ENCODE measurements at regions not wholly inside any gene's neighbourhood (a gene's known extent, or its start where the extent isn't known, plus 50 kb on each side); places are given as distances from the start of the nearest gene placed in this dataset.
"Not testable (repeated sequence)": the region's sequence is repeated elsewhere in the genome, so short reads cannot be mapped to it uniquely, and the experiment has no call there.

DNA sequence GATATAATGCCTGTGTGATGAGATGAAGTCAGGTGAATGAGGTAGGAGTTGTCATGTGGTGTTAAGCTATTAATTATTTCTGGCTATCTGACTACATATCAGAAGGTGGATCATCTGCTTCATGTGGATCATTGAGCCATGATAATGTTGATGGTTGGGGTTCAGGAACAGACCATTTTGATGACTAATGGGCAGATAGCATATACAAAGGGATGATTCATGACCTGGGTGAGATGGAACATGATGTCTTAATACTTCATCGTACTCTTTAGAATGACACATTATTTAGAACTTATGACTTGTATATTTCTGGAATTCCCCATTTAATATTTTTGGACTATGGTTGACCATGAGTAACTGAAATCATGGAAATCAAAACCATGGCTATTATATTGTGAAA is 155.1 kb downstream of the OR13A1 start:
- no peak for ATAC-seq
- Histone ChIP-seq H3K27ac (no peak overlapping the region), H3K27me3 (no peaks in the 10 kb centered on the region), H3K36me3 (replicated peaks in 1 of 2; ENCODE audit: insufficient read depth in 1 of 2, low read depth in 2 of 2) (no peaks in the 10 kb centered on the region), H3K4me3 (no peak overlapping the region), H3K4me1 (no peaks in the 10 kb centered on the region), H3K9me3 (no peaks in the 10 kb centered on the region)
- no peak for DNase-seq
- intact Hi-C loops (cut with DNase I) = no loop called here
- WGBS, 2 donors = 87 to 90% methylated on average over 1 of the region's 1 CpG
- TF ChIP-seq POLR2A (IDR thresholded peaks at IDR 0.05) (no peak), CTCF (IDR thresholded peaks at IDR 0.05) (no peak)

DNA sequence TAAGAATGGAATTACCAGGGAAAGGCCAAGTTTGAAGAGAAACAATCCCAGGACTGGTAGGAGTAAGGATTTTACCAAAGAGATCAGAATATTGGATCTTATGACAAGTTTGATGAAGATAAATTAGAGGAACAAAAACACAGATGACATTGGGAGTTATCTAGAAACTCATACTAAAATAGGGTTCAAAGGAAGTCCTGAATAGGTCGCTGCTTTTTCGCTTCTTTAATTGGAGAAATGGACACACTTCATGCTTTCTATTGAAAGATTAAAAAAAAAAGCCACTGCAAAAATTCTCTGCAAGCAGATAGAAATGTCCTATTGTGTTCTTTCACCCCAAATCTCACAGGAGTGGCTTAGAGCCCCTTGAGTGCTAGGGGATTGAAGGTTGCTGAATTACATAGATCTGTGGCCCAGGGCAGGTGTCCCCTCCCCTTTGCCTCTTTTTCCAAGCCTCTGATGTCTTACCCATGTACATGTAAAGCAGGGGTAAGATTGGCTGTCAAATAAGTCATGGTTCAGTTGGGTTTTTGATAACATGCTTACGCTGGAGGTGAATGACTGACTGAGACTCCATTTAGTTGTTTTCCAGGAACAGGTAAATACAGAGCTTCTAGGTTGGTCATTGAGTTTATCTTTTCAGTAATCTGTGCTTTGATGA is 152.0 kb downstream of the OR13A1 start:
- H3K27me3 ChIP-seq = no peaks in the 10 kb centered on the region
- ATAC-seq (no peak), DNase-seq (no peak)
- whole genome bisulfite sequencing, 2 donors = 89% methylated on average over 3 of the region's 3 CpGs
- intact Hi-C loops (cut with DNase I) = no loop called here
- H3K36me3 ChIP-seq (replicated peaks in 1 of 2; ENCODE audit: insufficient read depth in 1 of 2, low read depth in 2 of 2) = no peaks in the 10 kb centered on the region
- H3K4me1 ChIP-seq = no peaks in the 10 kb centered on the region
- no peaks in the 10 kb centered on the region for H3K9me3 ChIP-seq
- no peak for TF ChIP-seq POLR2A (IDR thresholded peaks at IDR 0.05)
- TF ChIP-seq CTCF (IDR thresholded peaks at IDR 0.05) = no peak
- no peak overlapping the region for H3K27ac ChIP-seq
- H3K4me3 ChIP-seq = no peak overlapping the region

DNA sequence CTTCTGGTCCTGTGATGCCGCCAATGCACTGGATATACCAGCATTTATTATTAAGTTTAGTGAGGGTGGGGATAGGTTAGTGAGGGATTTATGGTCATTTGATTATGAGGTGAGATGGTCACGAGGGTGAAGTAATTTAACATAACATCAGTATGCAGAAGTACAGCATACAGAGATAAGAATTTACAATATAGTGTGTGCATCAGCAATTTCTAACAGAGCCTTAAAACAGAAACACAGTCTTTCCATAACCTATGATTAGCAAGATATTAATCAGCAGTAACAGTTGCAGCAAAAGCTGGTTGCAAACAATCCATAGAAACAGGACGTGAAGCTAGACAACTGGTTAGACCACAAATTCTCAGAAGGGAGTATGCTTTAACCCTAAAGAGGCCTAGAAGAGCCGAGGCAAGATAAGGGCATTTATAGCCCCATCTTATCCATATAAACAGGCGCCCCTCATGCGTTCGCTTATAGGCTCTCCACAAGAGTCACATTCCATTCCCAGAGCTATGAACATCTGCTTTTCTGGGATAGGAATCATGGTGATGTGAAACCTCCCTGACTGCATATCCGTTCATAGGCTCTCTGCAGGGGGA is 139.8 kb downstream of the OR13A1 start:
- H3K27ac ChIP-seq; H3K27me3 ChIP-seq; intact Hi-C loops (cut with DNase I); DNase-seq; ATAC-seq; H3K4me3 ChIP-seq; H3K36me3 ChIP-seq (replicated peaks in 1 of 2; ENCODE audit: insufficient read depth in 1 of 2, low read depth in 2 of 2); H3K4me1 ChIP-seq; H3K9me3 ChIP-seq: not testable (repeated sequence)
- 79 to 85% methylated on average over 8 of the region's 8 CpGs for WGBS, 2 donors

- no peak for ATAC-seq
- intact Hi-C loops (cut with DNase I) = no loop called here
- TF ChIP-seq CTCF (IDR thresholded peaks at IDR 0.05) = no peak
- no peak for TF ChIP-seq POLR2A (IDR thresholded peaks at IDR 0.05)
- H3K4me3 ChIP-seq = no peak overlapping the region
- no peak overlapping the region for H3K27ac ChIP-seq
- H3K9me3 ChIP-seq = no peaks in the 10 kb centered on the region
- 85 to 87% methylated on average over 13 of the region's 13 CpGs for WGBS, 2 donors
- H3K27me3 ChIP-seq = no peaks in the 10 kb centered on the region
- no peaks in the 10 kb centered on the region for H3K36me3 ChIP-seq (replicated peaks in 1 of 2; ENCODE audit: insufficient read depth in 1 of 2, low read depth in 2 of 2)
- no peaks in the 10 kb centered on the region for H3K4me1 ChIP-seq
- no peak for DNase-seq
Observed at GRCh38 chr10:45179691-45180090, 135.7 kb downstream of the OR13A1 start.

- H3K4me3 ChIP-seq = no peak overlapping the region
- H3K36me3 ChIP-seq (replicated peaks in 1 of 2; ENCODE audit: insufficient read depth in 1 of 2, low read depth in 2 of 2) = no peaks in the 10 kb centered on the region
- no peaks in the 10 kb centered on the region for H3K4me1 ChIP-seq
- H3K9me3 ChIP-seq = no peaks in the 10 kb centered on the region
- H3K27me3 ChIP-seq = no peaks in the 10 kb centered on the region
- ATAC-seq (no peak), DNase-seq (no peak)
- no peak for TF ChIP-seq POLR2A (IDR thresholded peaks at IDR 0.05)
- TF ChIP-seq CTCF (IDR thresholded peaks at IDR 0.05) = no peak
- WGBS, 2 donors = 88 to 90% methylated on average over 8 to 14 of the region's 14 CpGs
- H3K27ac ChIP-seq = no peak overlapping the region
- intact Hi-C loops (cut with DNase I) = no loop called here
Observed at GRCh38 chr10:45180507-45180906, 134.9 kb downstream of the OR13A1 start.

Data from body of pancreas (tissue), 4 donors.